ENCODE measurements at regions not wholly inside any gene's neighbourhood (a gene's known extent, or its start where the extent isn't known, plus 50 kb on each side); places are given as distances from the start of the nearest gene placed in this dataset.

GRCh38 chr10:88045096-88045495 is 181.7 kb downstream of the PTEN start:
- Mint-ChIP-seq H3K36me3 (ENCODE audit: low read depth) (no peaks in the 10 kb centered on the region), H3K9me3 (no peaks in the 10 kb centered on the region), H3K4me3 (no peak overlapping the region), H3K27me3 (no peaks in the 10 kb centered on the region), H3K27ac (no peak overlapping the region), H3K4me1 (peaks cover 4% of the 10 kb centered on the region)
- CTCF ChIA-PET, result interaction anchor here (0.6 kb wide), 1 partner anchor 35 kb away, joined by 3 read pairs; no protein-coding TSS in a partner anchor
- TF ChIP-seq CTCF (IDR thresholded peaks at IDR 0.05), result no peak
- intact Hi-C loops (cut with micrococcal nuclease), result no loop called here
- DNase-seq (no peak), ATAC-seq (ENCODE audit: low read depth) (no peak)
- POLR2A ChIA-PET, result no interaction called here

- Mint-ChIP-seq H3K27me3 (no peaks in the 10 kb centered on the region), H3K4me1 (peaks cover 4% of the 10 kb centered on the region), H3K4me3 (no peak overlapping the region), H3K27ac (no peak overlapping the region), H3K36me3 (ENCODE audit: low read depth) (no peaks in the 10 kb centered on the region), H3K9me3 (no peaks in the 10 kb centered on the region)
- intact Hi-C loops (cut with micrococcal nuclease), result no loop called here
- DNase-seq (no peak), ATAC-seq (ENCODE audit: low read depth) (no peak)
- TF ChIP-seq CTCF (IDR thresholded peaks at IDR 0.05), result no peak
- POLR2A ChIA-PET, result no interaction called here
- CTCF ChIA-PET, result no interaction called here
These were observed 182.4 kb downstream of the PTEN start for GRCh38 chr10:88045656-88046415.

GRCh38 chr10:88047579-88047978 is 184.2 kb downstream of the PTEN start:
- Mint-ChIP-seq H3K36me3 (ENCODE audit: low read depth) (no peaks in the 10 kb centered on the region), H3K27me3 (no peaks in the 10 kb centered on the region), H3K27ac (no peak overlapping the region), H3K4me1 (peaks cover 4% of the 10 kb centered on the region), H3K9me3 (no peaks in the 10 kb centered on the region), H3K4me3 (no peak overlapping the region)
- intact Hi-C loops (cut with micrococcal nuclease), result no loop called here
- no peak for ATAC-seq (ENCODE audit: low read depth)
- no peak for TF ChIP-seq CTCF (IDR thresholded peaks at IDR 0.05)
- DNase-seq, result no peak
- ChIA-PET POLR2A (no interaction called here), CTCF (no interaction called here)

- no peak overlapping the region for H3K27ac Mint-ChIP-seq
- TF ChIP-seq CTCF (IDR thresholded peaks at IDR 0.05), result no peak
- intact Hi-C loops (cut with micrococcal nuclease), result no loop called here
- no peaks in the 10 kb centered on the region for H3K36me3 Mint-ChIP-seq (ENCODE audit: low read depth)
- H3K4me3 Mint-ChIP-seq, result no peak overlapping the region
- H3K4me1 Mint-ChIP-seq, result peaks cover 4% of the 10 kb centered on the region
- ChIA-PET POLR2A (no interaction called here), CTCF (no interaction called here)
- ATAC-seq (ENCODE audit: low read depth) (no peak), DNase-seq (no peak)
- no peaks in the 10 kb centered on the region for H3K27me3 Mint-ChIP-seq
- no peaks in the 10 kb centered on the region for H3K9me3 Mint-ChIP-seq
These were observed 184.9 kb downstream of the PTEN start for GRCh38 chr10:88048312-88048711.

- no peak for TF ChIP-seq CTCF (IDR thresholded peaks at IDR 0.05)
- Mint-ChIP-seq H3K9me3 (no peaks in the 10 kb centered on the region), H3K36me3 (ENCODE audit: low read depth) (no peaks in the 10 kb centered on the region), H3K4me1 (peaks cover 4% of the 10 kb centered on the region), H3K4me3 (no peak overlapping the region), H3K27ac (no peak overlapping the region), H3K27me3 (no peaks in the 10 kb centered on the region)
- ATAC-seq (ENCODE audit: low read depth) (no peak), DNase-seq (no peak)
- intact Hi-C loops (cut with micrococcal nuclease), result no loop called here
- ChIA-PET CTCF (no interaction called here), POLR2A (no interaction called here)
These were observed 185.8 kb downstream of the PTEN start for GRCh38 chr10:88049204-88049603.
